SW480 (cell line): ENCODE measurements at regions not wholly inside any gene's neighbourhood (a gene's known extent, or its start where the extent isn't known, plus 50 kb on each side); places are given as distances from the start of the nearest gene placed in this dataset.
"Not testable (repeated sequence)": the region's sequence is repeated elsewhere in the genome, so short reads cannot be mapped to it uniquely, and the experiment has no call there.

Experiments
- DNase-seq: peaks from one replicate; pipeline ENCODE4 v3.0.0-alpha.2; 2016; ENCODE audit warnings: low spot score

DNA sequence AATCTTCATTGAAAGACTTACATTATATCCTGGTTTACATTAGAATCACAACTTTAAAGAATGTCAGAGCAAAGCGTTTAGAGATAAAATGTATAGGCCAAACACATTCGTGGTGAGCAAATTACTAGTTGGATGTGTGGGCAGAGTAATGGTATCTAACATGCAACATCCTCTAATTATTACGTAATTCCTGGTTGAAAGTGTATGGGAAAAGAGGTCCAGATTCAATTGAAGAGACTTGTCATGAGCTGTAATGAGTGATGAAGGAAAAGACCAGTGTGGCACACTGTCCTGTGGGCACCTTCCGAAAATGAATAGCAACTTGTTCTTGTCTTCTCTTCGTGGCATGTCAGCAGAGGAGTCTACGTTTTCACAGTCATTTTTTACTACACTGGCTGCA is 192.8 kb downstream of the LRIG3 start:
- no peak for DNase-seq

DNA sequence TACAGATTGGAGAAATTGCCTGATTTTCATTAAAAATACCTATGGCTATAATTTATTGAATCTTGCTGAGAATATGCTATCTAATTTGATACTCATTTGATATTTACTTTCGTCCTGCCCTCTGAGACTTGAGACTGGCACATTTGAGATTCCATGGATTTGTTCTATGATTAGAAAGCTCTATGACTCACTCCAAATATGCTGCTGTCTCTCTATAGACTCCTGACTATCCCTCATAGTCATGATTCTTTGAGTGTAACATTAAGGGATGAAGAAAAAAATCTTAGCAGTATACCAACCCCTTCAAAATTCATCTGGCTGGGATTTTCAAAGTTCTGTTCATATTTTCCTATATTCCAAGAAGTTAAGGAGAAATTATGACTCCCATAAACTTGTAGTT is 191.9 kb downstream of the LRIG3 start:
- DNase-seq, result no peak

GRCh38 chr12:58731096-58731495 is 189.2 kb downstream of the LRIG3 start:
- DNase-seq, result no peak

DNA sequence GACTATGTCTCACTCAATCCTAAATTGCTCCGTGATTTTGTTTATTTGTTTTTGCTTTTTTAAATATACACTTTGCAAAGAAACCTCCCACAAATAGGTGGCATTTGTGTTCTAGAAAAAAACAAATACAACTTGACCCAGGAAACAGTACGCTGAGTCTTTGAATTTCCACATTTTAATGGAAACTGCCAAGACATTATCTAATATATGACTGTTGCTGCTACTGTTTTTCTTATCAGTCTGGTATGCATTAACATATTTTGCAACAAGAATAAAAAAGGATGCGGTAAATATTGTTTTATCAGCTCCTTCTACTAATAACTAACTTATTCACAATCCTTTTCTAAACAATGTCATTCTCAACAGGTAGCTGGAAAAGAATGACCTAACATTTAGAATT is 187.4 kb downstream of the LRIG3 start:
- DNase-seq, result no peak

- no peak for DNase-seq
Measured at GRCh38 chr12:58741226-58741625, 179.1 kb downstream of the LRIG3 start.

- no peak for DNase-seq
Measured at GRCh38 chr12:58745348-58746125, 174.8 kb downstream of the LRIG3 start.

DNA sequence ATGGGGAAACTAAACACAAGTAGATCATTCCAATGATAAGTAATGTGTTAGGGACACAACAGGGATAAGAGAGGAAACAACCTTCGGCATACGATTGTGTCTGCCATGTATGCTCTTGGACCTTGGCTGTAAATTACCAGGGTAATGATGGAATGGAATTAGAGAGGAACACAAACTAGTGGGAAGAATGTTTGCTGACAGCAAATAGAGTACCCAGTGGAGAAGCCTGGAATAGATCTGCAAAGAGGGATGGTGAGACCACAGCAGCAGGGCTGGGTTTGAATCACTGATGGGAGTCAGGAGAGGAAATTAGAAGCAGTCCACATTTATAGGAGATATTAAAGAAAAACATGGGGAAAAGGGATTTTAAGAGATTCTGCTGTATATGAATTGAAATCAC is 172.8 kb downstream of the LRIG3 start:
- DNase-seq, result no peak

DNA sequence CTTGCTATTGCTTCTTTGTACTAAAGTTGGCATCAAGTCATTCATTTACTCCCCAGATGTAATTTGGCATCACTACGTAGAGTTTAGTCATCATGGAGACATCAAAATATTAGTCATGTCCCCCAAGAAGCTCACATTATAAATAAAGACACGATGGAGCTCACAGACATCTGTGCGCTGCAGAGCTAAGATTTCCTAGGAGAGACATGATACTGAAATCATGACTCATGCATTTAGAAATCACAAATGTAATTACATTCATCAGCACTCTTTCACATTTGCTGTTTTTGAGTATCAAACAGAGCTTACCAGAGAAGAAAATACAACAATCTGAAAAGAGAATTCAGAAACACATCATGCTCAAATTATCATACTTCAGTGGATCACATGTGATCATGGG is 169.8 kb downstream of the LRIG3 start:
- no peak for DNase-seq

DNA sequence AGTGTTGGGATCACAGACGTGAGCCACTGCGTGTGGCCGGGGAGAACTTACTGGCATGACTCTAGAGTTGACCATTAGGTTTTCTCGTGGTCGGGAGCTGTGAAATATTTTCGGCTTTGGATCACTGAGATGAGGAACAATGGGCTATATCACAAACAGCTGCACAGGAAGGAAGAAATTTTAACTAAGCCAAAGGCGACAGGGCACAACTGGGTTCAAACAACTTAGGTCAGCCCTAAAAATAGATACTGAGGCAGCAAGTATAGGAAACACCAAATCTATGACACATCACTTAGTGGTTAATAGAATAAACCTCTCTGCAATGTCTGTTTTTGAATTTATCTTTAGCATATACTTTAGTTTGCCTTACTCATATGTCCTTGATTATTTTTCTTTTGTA is 162.9 kb downstream of the LRIG3 start:
- DNase-seq, result no peak

GRCh38 chr12:58759745-58760144 is 160.6 kb downstream of the LRIG3 start:
- DNase-seq, result not testable (repeated sequence)

- no peak for DNase-seq
Measured at GRCh38 chr12:58761308-58761707, 159.0 kb downstream of the LRIG3 start.

- no peak for DNase-seq
Measured at GRCh38 chr12:58764100-58764953, 156.0 kb downstream of the LRIG3 start.

- no peak for DNase-seq
Measured at GRCh38 chr12:58765076-58765475, 155.2 kb downstream of the LRIG3 start.

DNA sequence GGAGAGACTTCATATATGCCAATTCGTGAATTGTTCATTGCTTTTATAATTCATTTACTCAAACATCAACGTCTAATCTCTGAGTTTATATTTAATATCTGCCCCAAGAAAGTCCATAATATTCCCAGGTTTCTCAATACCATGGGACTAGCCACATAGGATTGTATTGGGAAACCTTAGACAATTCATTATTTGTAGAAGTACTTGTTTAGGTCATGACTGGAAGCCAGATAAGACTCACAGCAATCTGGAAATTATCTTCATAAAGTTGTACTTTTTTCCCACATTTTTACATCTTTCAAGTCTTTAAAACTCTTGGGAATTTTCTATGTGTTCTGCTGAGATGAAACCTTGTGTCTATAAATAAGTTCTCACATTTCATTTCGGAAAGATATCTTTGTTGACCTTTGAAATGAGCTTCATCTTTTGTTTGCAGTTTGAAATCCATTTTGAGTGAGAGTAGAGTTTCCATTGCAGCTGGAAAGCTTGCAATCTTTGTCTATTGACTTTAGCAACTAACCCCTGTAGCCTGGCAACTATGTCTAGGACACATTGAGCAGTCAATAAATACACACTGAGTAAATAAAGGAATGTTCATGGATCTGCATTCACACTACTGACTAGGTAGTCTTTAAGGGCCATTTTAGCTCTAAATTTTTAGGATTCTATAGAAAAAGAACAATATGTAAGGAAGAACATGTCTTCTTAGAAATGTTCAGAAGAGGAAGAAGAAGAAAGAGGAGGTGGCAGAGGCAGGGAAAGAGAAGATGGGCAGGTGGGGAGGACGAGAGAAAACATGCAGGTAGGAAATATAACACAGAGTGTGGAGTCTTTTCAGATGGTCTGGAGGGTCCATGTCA is 154.4 kb downstream of the LRIG3 start:
- no peak for DNase-seq

DNA sequence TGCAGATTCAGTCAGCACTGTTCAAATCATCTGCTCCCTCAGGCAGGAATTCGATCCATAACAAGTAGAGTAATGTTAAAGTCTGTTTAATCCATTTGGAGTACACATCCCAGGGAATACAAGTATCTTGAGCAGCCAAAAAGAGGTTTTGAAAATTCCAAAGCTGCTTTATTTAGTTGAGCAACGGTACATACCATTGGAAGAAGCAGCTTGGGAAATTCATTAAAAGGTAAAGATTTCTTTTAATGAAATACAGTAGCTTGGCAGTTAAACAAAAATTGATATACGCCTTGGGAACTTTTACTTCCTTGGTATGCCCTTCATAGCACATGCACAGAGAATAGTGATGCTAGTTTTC is 153.8 kb downstream of the LRIG3 start:
- DNase-seq, result no peak

- DNase-seq, result no peak
Measured at GRCh38 chr12:58767496-58767895, 152.8 kb downstream of the LRIG3 start.

DNA sequence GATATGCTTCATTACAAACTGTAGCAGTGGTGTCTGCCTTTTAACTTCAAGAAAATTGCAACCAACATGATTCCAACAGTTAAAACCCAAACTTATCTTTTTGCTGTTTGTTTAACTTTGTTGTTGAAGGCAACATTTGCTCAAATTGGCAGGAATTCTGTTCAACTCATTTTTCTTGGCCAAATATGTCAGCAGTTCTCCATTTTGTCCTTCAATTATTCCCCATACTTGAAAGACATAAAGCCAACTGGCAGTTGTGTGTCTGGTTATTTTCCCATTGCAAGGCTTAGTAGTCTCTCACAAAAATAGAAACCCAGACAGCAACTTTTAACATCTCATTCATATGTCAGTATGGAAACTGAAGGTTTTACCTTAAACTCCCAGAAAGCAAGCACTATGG is 146.3 kb downstream of the LRIG3 start:
- DNase-seq, result no peak

GRCh38 chr12:58774731-58775130 is 145.6 kb downstream of the LRIG3 start:
- DNase-seq, result no peak

DNA sequence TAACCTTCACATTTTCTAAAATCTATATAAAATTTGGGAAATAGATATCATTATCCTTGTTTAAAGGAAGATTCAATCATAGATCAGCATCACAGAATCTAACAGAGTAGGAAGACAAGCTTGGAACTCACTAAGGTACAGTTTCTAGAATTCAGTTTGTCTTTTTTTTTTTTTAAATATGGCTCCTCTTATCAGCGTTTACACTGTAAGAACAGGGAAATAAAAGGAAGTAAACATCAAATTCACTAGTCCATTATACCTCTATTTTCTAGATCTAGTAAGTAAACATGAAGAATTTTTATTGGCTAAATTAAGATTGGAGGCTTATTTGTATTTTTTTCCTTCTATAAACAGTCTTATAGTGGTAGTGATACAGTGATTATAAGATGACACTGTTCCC is 144.9 kb downstream of the LRIG3 start:
- no peak for DNase-seq

DNA sequence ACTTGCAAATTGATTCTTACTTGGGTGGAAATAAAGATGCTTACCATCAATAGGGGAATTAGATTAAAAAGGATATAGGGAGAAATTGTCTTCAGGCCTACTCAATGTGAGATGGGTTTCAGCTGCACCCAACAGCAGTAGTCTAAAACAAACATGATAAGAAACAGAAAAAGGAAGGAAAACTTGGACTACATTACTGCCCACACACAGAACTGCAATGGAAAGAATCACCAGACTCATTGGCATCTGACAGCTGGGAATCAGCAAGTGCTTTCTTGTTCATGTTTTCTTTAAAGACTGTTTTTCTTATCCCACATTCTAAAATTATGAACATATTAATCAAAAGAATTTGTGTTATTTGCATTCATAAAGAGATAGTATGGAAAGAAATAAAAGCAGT is 144.2 kb downstream of the LRIG3 start:
- DNase-seq, result no peak

DNA sequence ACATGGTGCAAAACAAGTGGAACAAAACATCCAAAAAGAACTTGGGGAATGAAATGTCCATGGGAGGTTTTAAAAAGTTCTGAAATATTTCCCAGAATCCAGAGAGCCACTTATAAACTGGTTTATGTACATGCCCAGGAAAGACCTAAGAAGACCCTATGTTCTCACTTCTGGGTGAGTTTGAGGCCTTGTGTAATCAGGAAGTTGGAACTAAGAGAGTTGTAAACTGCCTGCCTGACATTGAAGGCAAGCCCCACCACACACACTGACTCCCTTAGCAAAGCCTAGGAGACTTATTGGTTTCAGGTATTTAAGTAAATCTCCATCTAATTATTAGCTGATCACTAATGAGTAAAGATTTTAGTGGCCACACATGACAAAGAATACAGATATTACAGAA is 142.5 kb downstream of the LRIG3 start:
- DNase-seq, result no peak

DNA sequence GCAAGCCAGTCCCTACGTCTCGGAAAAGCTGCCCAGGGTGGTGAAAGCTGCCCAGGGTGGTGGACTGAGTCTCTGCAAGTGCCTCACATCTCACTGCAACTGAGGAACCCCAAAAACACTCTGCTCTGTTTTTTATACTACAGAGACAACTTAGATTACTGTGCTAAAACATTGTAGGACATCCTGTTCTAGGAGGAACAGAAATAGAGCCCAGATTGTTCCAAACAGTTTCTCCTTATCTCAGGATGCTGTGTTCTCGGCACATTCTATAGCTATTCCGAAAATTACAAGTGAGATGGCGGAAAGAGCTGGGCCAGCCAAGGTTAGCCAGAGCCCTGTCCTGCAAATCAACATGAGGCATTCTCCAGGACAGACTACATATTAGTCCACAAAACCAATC is 138.7 kb downstream of the LRIG3 start:
- no peak for DNase-seq
